ENCODE measurements at regions not wholly inside any gene's neighbourhood (a gene's known extent, or its start where the extent isn't known, plus 50 kb on each side); places are given as distances from the start of the nearest gene placed in this dataset.

- peaks cover 11% of the 10 kb centered on the region for H3K4me1 ChIP-seq (replicated peaks; ENCODE audit: insufficient read depth)
- H3K79me2 ChIP-seq (ENCODE audit: low read depth) = no peaks in the 10 kb centered on the region
- no peak overlapping the region for H3K4me3 ChIP-seq
- H3K9me2 ChIP-seq (ENCODE audit: insufficient read depth) = no peaks in the 10 kb centered on the region
- intact Hi-C loops (cut with micrococcal nuclease; ENCODE audit: unreplicated experiment) = no loop called here
- H2AFZ ChIP-seq = no peak overlapping the region
- no peaks in the 10 kb centered on the region for H3K36me3 ChIP-seq (ENCODE audit: low read depth)
- H4K20me1 ChIP-seq (ENCODE audit: insufficient read depth) = no peaks in the 10 kb centered on the region
- POLR2A ChIA-PET (ENCODE audit: unreplicated experiment) = no interaction called here
- H3K27me3 ChIP-seq (ENCODE audit: insufficient read depth, low read depth) = no peaks in the 10 kb centered on the region
- BruUV-seq (replicated peaks) = no TSS peak
- H3K4me2 ChIP-seq = no peak overlapping the region
- H3F3A ChIP-seq (ENCODE audit: insufficient read depth, low read depth) = no peaks in the 10 kb centered on the region
- H3K9me3 ChIP-seq (ENCODE audit: insufficient read depth, low read depth) = no peaks in the 10 kb centered on the region
- CTCF ChIA-PET = interaction anchor here (0.6 kb wide), 1 partner anchor 14 kb away, joined by 4 read pairs; no protein-coding TSS in a partner anchor
- H3K27ac ChIP-seq = no peak overlapping the region
- TF ChIP-seq, protein P1, sequence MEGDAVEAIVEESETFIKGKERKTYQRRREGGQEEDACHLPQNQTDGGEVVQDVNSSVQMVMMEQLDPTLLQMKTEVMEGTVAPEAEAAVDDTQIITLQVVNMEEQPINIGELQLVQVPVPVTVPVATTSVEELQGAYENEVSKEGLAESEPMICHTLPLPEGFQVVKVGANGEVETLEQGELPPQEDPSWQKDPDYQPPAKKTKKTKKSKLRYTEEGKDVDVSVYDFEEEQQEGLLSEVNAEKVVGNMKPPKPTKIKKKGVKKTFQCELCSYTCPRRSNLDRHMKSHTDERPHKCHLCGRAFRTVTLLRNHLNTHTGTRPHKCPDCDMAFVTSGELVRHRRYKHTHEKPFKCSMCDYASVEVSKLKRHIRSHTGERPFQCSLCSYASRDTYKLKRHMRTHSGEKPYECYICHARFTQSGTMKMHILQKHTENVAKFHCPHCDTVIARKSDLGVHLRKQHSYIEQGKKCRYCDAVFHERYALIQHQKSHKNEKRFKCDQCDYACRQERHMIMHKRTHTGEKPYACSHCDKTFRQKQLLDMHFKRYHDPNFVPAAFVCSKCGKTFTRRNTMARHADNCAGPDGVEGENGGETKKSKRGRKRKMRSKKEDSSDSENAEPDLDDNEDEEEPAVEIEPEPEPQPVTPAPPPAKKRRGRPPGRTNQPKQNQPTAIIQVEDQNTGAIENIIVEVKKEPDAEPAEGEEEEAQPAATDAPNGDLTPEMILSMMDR (conservative IDR thresholded peaks at IDR 0.05) = no peak
- no peak for TF ChIP-seq EZH2 (IDR thresholded peaks at IDR 0.05; ENCODE audit: low read depth)
- DNase-seq = no peak
Observed at GRCh38 chr10:6305401-6306321, 102.9 kb downstream of the PFKFB3 start.

GRCh38 chr10:6306917-6307316, 104.2 kb downstream of the PFKFB3 start:
- H3K79me2 ChIP-seq (ENCODE audit: low read depth) = no peaks in the 10 kb centered on the region
- H4K20me1 ChIP-seq (ENCODE audit: insufficient read depth) = no peaks in the 10 kb centered on the region
- CTCF ChIA-PET = no interaction called here
- H3K27me3 ChIP-seq (ENCODE audit: insufficient read depth, low read depth) = no peaks in the 10 kb centered on the region
- intact Hi-C loops (cut with micrococcal nuclease; ENCODE audit: unreplicated experiment) = no loop called here
- BruUV-seq (replicated peaks) = no TSS peak
- H3K9me2 ChIP-seq (ENCODE audit: insufficient read depth) = no peaks in the 10 kb centered on the region
- H3K9me3 ChIP-seq (ENCODE audit: insufficient read depth, low read depth) = no peaks in the 10 kb centered on the region
- no peak overlapping the region for H3K27ac ChIP-seq
- H3K4me3 ChIP-seq = no peak overlapping the region
- no peak for DNase-seq
- TF ChIP-seq, protein P1 (conservative IDR thresholded peaks at IDR 0.05) = no peak
- TF ChIP-seq EZH2 (IDR thresholded peaks at IDR 0.05; ENCODE audit: low read depth) = no peak
- H3F3A ChIP-seq (ENCODE audit: insufficient read depth, low read depth) = no peaks in the 10 kb centered on the region
- no peaks in the 10 kb centered on the region; the same call in 1 of the 2 replicates for H3K4me1 ChIP-seq (replicated peaks; ENCODE audit: insufficient read depth)
- H3K36me3 ChIP-seq (ENCODE audit: low read depth) = no peaks in the 10 kb centered on the region
- POLR2A ChIA-PET (ENCODE audit: unreplicated experiment) = no interaction called here
- no peak overlapping the region for H3K4me2 ChIP-seq
- H2AFZ ChIP-seq = no peak overlapping the region

DNA sequence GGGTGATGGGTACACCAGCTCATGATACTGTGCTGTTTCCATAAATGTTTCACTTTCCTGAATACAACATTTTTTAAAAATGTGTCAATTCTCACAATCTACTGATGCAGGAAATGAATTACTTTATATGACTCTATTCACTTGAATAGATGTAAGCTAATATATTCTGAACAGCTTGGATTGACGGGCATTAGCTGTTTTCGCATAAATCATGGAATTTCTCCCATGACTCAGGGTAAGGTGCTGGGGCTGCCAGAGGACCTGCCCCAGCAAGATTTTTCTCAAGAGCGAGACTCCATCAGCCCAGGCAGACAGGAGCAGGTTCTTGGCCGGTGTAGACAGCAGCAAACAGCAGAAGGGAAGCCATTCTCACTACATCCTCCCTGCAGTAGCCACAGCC, 107.1 kb downstream of the PFKFB3 start:
- Histone ChIP-seq H3K9me3 (ENCODE audit: insufficient read depth, low read depth) (no peaks in the 10 kb centered on the region), H2AFZ (no peak overlapping the region), H3K4me3 (no peak overlapping the region), H3K9me2 (ENCODE audit: insufficient read depth) (no peaks in the 10 kb centered on the region), H4K20me1 (ENCODE audit: insufficient read depth) (no peaks in the 10 kb centered on the region), H3K27ac (no peak overlapping the region), H3K79me2 (ENCODE audit: low read depth) (no peaks in the 10 kb centered on the region), H3K4me1 (replicated peaks; ENCODE audit: insufficient read depth) (peaks cover 11% of the 10 kb centered on the region), H3K27me3 (ENCODE audit: insufficient read depth, low read depth) (no peaks in the 10 kb centered on the region), H3K4me2 (no peak overlapping the region), H3K36me3 (ENCODE audit: low read depth) (no peaks in the 10 kb centered on the region), H3F3A (ENCODE audit: insufficient read depth, low read depth) (peaks cover 2% of the 10 kb centered on the region; the same call in 1 of the 2 replicates)
- intact Hi-C loops (cut with micrococcal nuclease; ENCODE audit: unreplicated experiment) = no loop called here
- BruUV-seq (replicated peaks) = no TSS peak
- CTCF ChIA-PET = no interaction called here
- no peak for DNase-seq
- TF ChIP-seq, protein P1 (conservative IDR thresholded peaks at IDR 0.05) = no peak
- no peak for TF ChIP-seq EZH2 (IDR thresholded peaks at IDR 0.05; ENCODE audit: low read depth)
- POLR2A ChIA-PET (ENCODE audit: unreplicated experiment) = no interaction called here

Data from PC-9 (cell line).